Ovary (tissue), 7 donors: ENCODE measurements at regions not wholly inside any gene's neighbourhood (a gene's known extent, or its start where the extent isn't known, plus 50 kb on each side); places are given as distances from the start of the nearest gene placed in this dataset.

Source experiments
- DNase-seq, 5 donors: peaks; one replicate each; pipeline ENCODE4 v3.0.0-alpha.2; 2019 to 2020
- H3K27ac ChIP-seq, 2 donors: fragments of 200-600 bp; one replicate each; pipeline versions ENCODE4 v1.5.1 to v1.8.0; 2019 to 2022
- H3K27me3 ChIP-seq: fragments of 200-600 bp; one replicate; pipeline ENCODE4 v1.8.0; 2022
- H3K36me3 ChIP-seq: fragments of 200-600 bp; sonication (generic); one replicate; pipeline ENCODE4 v1.5.1; 2019
- H3K4me1 ChIP-seq: one replicate; pipeline ENCODE4 v1.8.1; 2013; ENCODE audit warnings: mild to moderate bottlenecking, moderate library complexity; ENCODE audit not compliant: insufficient read depth
- H3K4me3 ChIP-seq: fragments of 200-600 bp; sonication (generic); one replicate; pipeline ENCODE4 v1.5.1; 2017
- H3K9me3 ChIP-seq, 2 donors: fragments of 200-600 bp in 1 of 2; sonication (generic) in 1 of 2; one replicate each; pipeline versions ENCODE4 v1.5.1 to v1.8.1; 2013 to 2019; ENCODE audit warnings: mild to moderate bottlenecking in 1 of 2, moderate library complexity in 1 of 2
- CTCF ChIP-seq, 3 donors: fragments of 450-650 bp in 2 of 3; fragments of 200-600 bp in 1 of 3; IDR thresholded peaks; one replicate each; pipeline versions ENCODE4 v1.5.1 to v1.8.0; 2016 to 2022; ENCODE audit warnings: antibody characterized with exemption in 3 of 3, mild to moderate bottlenecking in 1 of 3
- EP300 ChIP-seq: sonication (generic); formaldehyde crosslinking; IDR thresholded peaks from one replicate; pipeline ENCODE4 v1.6.1; 2017; ENCODE audit warnings: antibody characterized with exemption
- POLR2A ChIP-seq: fragments of 450-650 bp; IDR thresholded peaks from one replicate; pipeline ENCODE4 v1.6.1; 2017; ENCODE audit warnings: antibody characterized with exemption, mild to moderate bottlenecking, moderate library complexity
- WGBS, 3 donors: extraction: QIAGEN DNeasy Blood & Tissue Kit in 1 of 3; methylation state at CpG; one replicate each; pipeline versions ENCODE4 v1.1.5 to v1.1.7; 2013 to 2017; 5-methylcytosine and 5-hydroxymethylcytosine counted together
- intact Hi-C, 4 donors: fragments of 100-400 bp; cut with DNase I; formaldehyde crosslinking; loops; one replicate each; pipeline versions ENCODE4 v1.11.0 to v1.15.1; 2022 to 2023
- donor health status: DM: no; HTN: no; CAD: no; lungs with moderate emphysema.
- donor health status: DM: no; HTN: no; CAD: no.
- donor health status: Bipolar disorder and iron deficiency.
- donor health status: DM: no; HTN: no; CAD: no.
- donor health status: DM: yes; HTN: yes; CAD: no.

GRCh38 chr11:26087120-26087935, 244.6 kb upstream of the ANO3 start:
- WGBS, 3 donors = 85 to 94% (median 89%) methylated on average over 4 of the region's 4 CpGs
- no peaks in the 10 kb centered on the region for H3K36me3 ChIP-seq
- DNase-seq = no peak
- H3K9me3 ChIP-seq = no peaks in the 10 kb centered on the region
- intact Hi-C loops = no loop called here
- no peak overlapping the region for H3K4me3 ChIP-seq
- TF ChIP-seq CTCF (IDR thresholded peaks at IDR 0.05) (no peak), EP300 (no peak), POLR2A (no peak)
- no peaks in the 10 kb centered on the region for H3K4me1 ChIP-seq
- H3K27ac ChIP-seq = no peak overlapping the region
- H3K27me3 ChIP-seq = no peaks in the 10 kb centered on the region

DNA sequence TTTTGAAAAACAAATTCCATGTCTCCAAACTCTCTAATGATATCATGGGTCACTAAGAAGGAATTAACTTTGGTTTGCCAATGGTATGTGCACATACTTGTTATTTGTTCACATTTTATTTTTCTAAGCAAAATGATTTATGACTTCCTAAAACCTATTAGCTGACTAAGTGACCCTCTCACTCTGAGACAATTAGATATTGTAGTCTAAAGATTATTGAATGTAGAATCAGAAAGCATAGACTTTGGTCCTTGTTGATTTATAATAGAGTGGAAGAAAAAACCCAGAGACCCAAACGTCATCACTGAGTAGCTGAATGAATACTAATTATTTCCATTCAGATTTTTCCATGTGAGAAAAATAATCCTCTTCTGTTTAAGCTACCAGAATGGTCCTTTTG, 243.5 kb upstream of the ANO3 start:
- TF ChIP-seq POLR2A (no peak), CTCF (IDR thresholded peaks at IDR 0.05) (no peak)
- no peak overlapping the region for H3K4me3 ChIP-seq
- 48 to 59% (median 56%) methylated on average over 1 of the region's 1 CpG for WGBS, 3 donors

GRCh38 chr11:26090651-26091050, 241.3 kb upstream of the ANO3 start:
- H3K36me3 ChIP-seq = no peaks in the 10 kb centered on the region
- H3K27me3 ChIP-seq = no peaks in the 10 kb centered on the region
- intact Hi-C loops = no loop called here
- WGBS, 3 donors = 68 to 76% (median 70%) methylated on average over 3 of the region's 3 CpGs
- no peak overlapping the region for H3K4me3 ChIP-seq
- TF ChIP-seq POLR2A (no peak), EP300 (no peak), CTCF (IDR thresholded peaks at IDR 0.05) (no peak)
- H3K27ac ChIP-seq = no peak overlapping the region
- no peak for DNase-seq
- no peaks in the 10 kb centered on the region for H3K9me3 ChIP-seq
- H3K4me1 ChIP-seq = no peaks in the 10 kb centered on the region

More for the DNA sequence above, 243.5 kb upstream of the ANO3 start:
- no peak for DNase-seq
- intact Hi-C loops = no loop called here
- Histone ChIP-seq H3K9me3 (no peaks in the 10 kb centered on the region), H3K27me3 (no peaks in the 10 kb centered on the region), H3K36me3 (no peaks in the 10 kb centered on the region), H3K4me1 (no peaks in the 10 kb centered on the region), H3K27ac (no peak overlapping the region)

DNA sequence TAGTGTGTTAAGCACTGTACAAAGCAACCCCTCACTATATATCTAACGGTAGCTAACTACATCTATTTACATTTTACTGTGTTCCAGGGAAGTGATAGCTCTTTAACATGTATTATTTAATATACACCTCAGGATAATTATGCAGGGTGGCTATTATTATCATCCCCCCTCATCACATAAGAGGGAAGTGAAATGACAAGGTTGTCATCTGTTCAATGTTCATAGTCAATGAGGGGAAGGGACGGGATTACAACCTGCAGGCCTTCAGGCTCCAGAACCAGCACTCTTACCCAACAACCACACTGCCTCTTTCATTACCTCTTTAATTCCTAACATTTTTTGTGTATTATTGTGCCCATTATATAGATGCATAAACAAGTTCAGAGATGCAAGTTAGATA, 238.7 kb upstream of the ANO3 start:
- Histone ChIP-seq H3K36me3 (no peaks in the 10 kb centered on the region), H3K27me3 (no peaks in the 10 kb centered on the region), H3K27ac (no peak overlapping the region), H3K9me3 (no peaks in the 10 kb centered on the region), H3K4me3 (no peak overlapping the region), H3K4me1 (no peaks in the 10 kb centered on the region)
- intact Hi-C loops = no loop called here
- 95 to 98% (median 96%) methylated on average over 2 of the region's 2 CpGs for WGBS, 3 donors
- TF ChIP-seq EP300 (no peak), CTCF (IDR thresholded peaks at IDR 0.05) (no peak), POLR2A (no peak)
- DNase-seq = no peak
